Astrocyte of the cerebellum (primary cell): ENCODE measurements at regions not wholly inside any gene's neighbourhood (a gene's known extent, or its start where the extent isn't known, plus 50 kb on each side); places are given as distances from the start of the nearest gene placed in this dataset.

Experiments
- DNase-seq: peaks from one replicate; pipeline ENCODE4 v3.0.0-alpha.2; 2011; ENCODE audit warnings: low read depth
- H3K4me3 ChIP-seq: 2 replicates; pipeline ENCODE4 v1.5.1; 2011; ENCODE audit warnings: mild to moderate bottlenecking, low read depth, low read length, moderate library complexity
- CTCF ChIP-seq: IDR thresholded peaks from 2 replicates; pipeline ENCODE4 v1.5.1; 2012; ENCODE audit warnings: low read length, low read depth, moderate library complexity, mild to moderate bottlenecking; ENCODE audit errors: missing control alignments
- in situ Hi-C: cut with HindIII; loops from 2 replicates; pipeline ENCODE4 v1.10.0; 2017; ENCODE audit warnings: low sequenced_read_pairs

- TF ChIP-seq CTCF: no peak
- H3K4me3 ChIP-seq: no peak overlapping the region
- no peak for DNase-seq
- in situ Hi-C loops: no loop called here
Observed at GRCh38 chr5:6019612-6020011, 358.7 kb downstream of the MED10 start.

- in situ Hi-C loops: no loop called here
- DNase-seq: no peak
- no peak overlapping the region for H3K4me3 ChIP-seq
- TF ChIP-seq CTCF: no peak
Observed at GRCh38 chr5:6013506-6013905, 364.8 kb downstream of the MED10 start.

GRCh38 chr5:6011199-6011598 is 367.1 kb downstream of the MED10 start:
- in situ Hi-C loops: no loop called here

GRCh38 chr5:6006838-6007314 is 371.5 kb downstream of the MED10 start:
- no peak for DNase-seq
- no peak overlapping the region for H3K4me3 ChIP-seq
- in situ Hi-C loops: no loop called here
- no peak for TF ChIP-seq CTCF

More at GRCh38 chr5:6011199-6011598, 367.1 kb downstream of the MED10 start:
- TF ChIP-seq CTCF: no peak
- H3K4me3 ChIP-seq: no peak overlapping the region
- DNase-seq: no peak

GRCh38 chr5:6003040-6003825 is 375.1 kb downstream of the MED10 start:
- TF ChIP-seq CTCF: no peak
- no peak overlapping the region for H3K4me3 ChIP-seq
- DNase-seq: no peak
- in situ Hi-C loops: no loop called here

GRCh38 chr5:6000867-6001266 is 377.5 kb downstream of the MED10 start:
- H3K4me3 ChIP-seq: no peak overlapping the region
- in situ Hi-C loops: no loop called here
- no peak for DNase-seq
- TF ChIP-seq CTCF: no peak
